ENCODE measurements at regions not wholly inside any gene's neighbourhood (a gene's known extent, or its start where the extent isn't known, plus 50 kb on each side); places are given as distances from the start of the nearest gene placed in this dataset.

- no peak for TF ChIP-seq EP300 (IDR thresholded peaks at IDR 0.05)
- TF ChIP-seq, protein P1, sequence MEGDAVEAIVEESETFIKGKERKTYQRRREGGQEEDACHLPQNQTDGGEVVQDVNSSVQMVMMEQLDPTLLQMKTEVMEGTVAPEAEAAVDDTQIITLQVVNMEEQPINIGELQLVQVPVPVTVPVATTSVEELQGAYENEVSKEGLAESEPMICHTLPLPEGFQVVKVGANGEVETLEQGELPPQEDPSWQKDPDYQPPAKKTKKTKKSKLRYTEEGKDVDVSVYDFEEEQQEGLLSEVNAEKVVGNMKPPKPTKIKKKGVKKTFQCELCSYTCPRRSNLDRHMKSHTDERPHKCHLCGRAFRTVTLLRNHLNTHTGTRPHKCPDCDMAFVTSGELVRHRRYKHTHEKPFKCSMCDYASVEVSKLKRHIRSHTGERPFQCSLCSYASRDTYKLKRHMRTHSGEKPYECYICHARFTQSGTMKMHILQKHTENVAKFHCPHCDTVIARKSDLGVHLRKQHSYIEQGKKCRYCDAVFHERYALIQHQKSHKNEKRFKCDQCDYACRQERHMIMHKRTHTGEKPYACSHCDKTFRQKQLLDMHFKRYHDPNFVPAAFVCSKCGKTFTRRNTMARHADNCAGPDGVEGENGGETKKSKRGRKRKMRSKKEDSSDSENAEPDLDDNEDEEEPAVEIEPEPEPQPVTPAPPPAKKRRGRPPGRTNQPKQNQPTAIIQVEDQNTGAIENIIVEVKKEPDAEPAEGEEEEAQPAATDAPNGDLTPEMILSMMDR (IDR thresholded peaks at IDR 0.05) = no peak
- TF ChIP-seq POLR2A (IDR thresholded peaks at IDR 0.05) = no peak
These were observed 144.1 kb downstream of the MIAT start for GRCh38 chr22:26801449-26801848.
